Gastroesophageal sphincter (tissue), 4 donors: ENCODE measurements at regions not wholly inside any gene's neighbourhood (a gene's known extent, or its start where the extent isn't known, plus 50 kb on each side); places are given as distances from the start of the nearest gene placed in this dataset.

Experiments used
- ATAC-seq: fragments of 150-250 bp; one replicate; pipeline ENCODE4 v1.9.1; 2016; ENCODE audit warnings: mild to moderate bottlenecking, moderate library complexity
- H3K27ac ChIP-seq, 4 donors: fragments of 200-600 bp; sonication (generic) in 3 of 4; 1 replicate in 3 of 4; 2 replicates in 1 of 4; pipeline ENCODE4 v1.5.1; 2016 to 2019
- H3K27me3 ChIP-seq: fragments of 200-600 bp; sonication (generic); one replicate; pipeline ENCODE4 v1.5.1; 2019
- H3K36me3 ChIP-seq, 2 donors: fragments of 200-600 bp; sonication (generic); one replicate each; pipeline ENCODE4 v1.5.1; 2019; ENCODE audit warnings: control low read depth in 1 of 2
- H3K4me1 ChIP-seq, 3 donors: fragments of 200-600 bp; sonication (generic); 1 replicate in 2 of 3; 2 replicates in 1 of 3; pipeline ENCODE4 v1.5.1; 2016 to 2019; ENCODE audit warnings: control low read depth in 2 of 3
- H3K4me3 ChIP-seq, 2 donors: fragments of 200-600 bp; sonication (generic); one replicate each; pipeline ENCODE4 v1.5.1; 2019; ENCODE audit warnings: mild to moderate bottlenecking in 1 of 2, moderate library complexity in 1 of 2
- H3K9me3 ChIP-seq, 3 donors: fragments of 200-600 bp; sonication (generic); one replicate each; pipeline ENCODE4 v1.5.1; 2017 to 2019; ENCODE audit warnings: control low read depth in 2 of 3
- EP300 ChIP-seq: sonication (generic); formaldehyde crosslinking; IDR thresholded peaks from one replicate; pipeline ENCODE4 v1.6.1; 2017; ENCODE audit warnings: antibody characterized with exemption, mild to moderate bottlenecking
- POLR2A ChIP-seq, 2 donors: fragments of 450-650 bp; IDR thresholded peaks; one replicate each; pipeline ENCODE4 v1.6.1; 2017; ENCODE audit warnings: antibody characterized with exemption in 2 of 2, mild to moderate bottlenecking in 2 of 2, moderate library complexity in 1 of 2
- POLR2AphosphoS5 ChIP-seq: sonication (generic); formaldehyde crosslinking; IDR thresholded peaks from one replicate; pipeline ENCODE4 v1.6.1; 2017; ENCODE audit warnings: antibody characterized with exemption
- WGBS, 2 donors: methylation state at CpG; one replicate each; pipeline ENCODE4 v1.1.5; 2018; ENCODE audit warnings: low coverage in 1 of 2; 5-methylcytosine and 5-hydroxymethylcytosine counted together
- TF ChIP-seq, protein P1 (sequence below), 4 experiments: fragments of 200-600 bp in 2 of 4; fragments of 450-650 bp in 2 of 4; sonication (generic) in 1 of 4; IDR thresholded peaks; one replicate each; pipeline ENCODE4 v1.5.1; 2017 to 2019; ENCODE audit warnings: antibody characterized with exemption in 4 of 4, mild to moderate bottlenecking in 2 of 4, moderate library complexity in 2 of 4

DNA sequence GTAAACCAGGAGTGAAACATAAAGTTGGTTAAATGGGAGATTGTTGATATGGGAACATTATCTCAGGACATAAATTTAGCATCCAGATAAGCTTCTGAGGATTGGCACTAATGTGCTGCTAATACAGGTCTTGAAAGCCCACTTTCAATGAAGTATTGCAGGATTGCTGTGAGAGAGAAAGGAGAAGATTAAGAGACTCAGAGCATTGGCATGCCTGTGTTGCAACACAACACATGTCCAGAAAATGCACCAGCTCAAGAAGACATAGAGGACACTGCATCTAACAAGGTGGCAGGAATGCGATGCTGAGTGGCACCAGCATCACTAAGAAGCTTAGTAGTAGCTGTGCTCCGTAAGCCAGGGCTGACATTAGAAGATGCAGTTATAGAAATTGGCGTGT is 728.9 kb downstream of the SUCLG1 start:
- H3K4me1 ChIP-seq, result no peaks in the 10 kb centered on the region

DNA sequence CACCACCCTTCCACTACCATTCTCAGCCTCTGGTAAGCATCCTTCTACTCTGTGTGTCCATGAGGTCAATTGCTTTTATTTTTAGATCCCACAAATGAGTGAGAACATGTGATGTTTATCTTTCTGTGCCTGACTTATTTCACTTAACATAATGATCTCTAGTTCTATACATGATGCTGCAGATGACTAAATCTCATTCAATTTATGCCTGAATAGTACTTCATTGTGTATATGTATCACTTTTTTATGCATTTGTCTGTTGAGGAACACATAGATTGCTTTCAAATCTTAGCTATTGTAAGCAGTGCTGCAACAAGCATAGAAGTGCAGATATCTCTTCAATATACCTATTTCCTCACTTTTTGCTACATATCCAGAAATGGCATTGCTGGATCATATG is 733.3 kb downstream of the SUCLG1 start:
- no peaks in the 10 kb centered on the region for H3K9me3 ChIP-seq
- no peak overlapping the region for H3K4me3 ChIP-seq
- H3K27me3 ChIP-seq, result no peaks in the 10 kb centered on the region
- H3K27ac ChIP-seq, result no peak overlapping the region
- H3K4me1 ChIP-seq, result no peaks in the 10 kb centered on the region
- TF ChIP-seq POLR2AphosphoS5 (no peak), POLR2A (IDR thresholded peaks at IDR 0.05) (no peak), EP300 (no peak)
- TF ChIP-seq, protein P1, sequence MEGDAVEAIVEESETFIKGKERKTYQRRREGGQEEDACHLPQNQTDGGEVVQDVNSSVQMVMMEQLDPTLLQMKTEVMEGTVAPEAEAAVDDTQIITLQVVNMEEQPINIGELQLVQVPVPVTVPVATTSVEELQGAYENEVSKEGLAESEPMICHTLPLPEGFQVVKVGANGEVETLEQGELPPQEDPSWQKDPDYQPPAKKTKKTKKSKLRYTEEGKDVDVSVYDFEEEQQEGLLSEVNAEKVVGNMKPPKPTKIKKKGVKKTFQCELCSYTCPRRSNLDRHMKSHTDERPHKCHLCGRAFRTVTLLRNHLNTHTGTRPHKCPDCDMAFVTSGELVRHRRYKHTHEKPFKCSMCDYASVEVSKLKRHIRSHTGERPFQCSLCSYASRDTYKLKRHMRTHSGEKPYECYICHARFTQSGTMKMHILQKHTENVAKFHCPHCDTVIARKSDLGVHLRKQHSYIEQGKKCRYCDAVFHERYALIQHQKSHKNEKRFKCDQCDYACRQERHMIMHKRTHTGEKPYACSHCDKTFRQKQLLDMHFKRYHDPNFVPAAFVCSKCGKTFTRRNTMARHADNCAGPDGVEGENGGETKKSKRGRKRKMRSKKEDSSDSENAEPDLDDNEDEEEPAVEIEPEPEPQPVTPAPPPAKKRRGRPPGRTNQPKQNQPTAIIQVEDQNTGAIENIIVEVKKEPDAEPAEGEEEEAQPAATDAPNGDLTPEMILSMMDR (IDR thresholded peaks at IDR 0.05), result no peak
- no peaks in the 10 kb centered on the region for H3K36me3 ChIP-seq
- no peak for ATAC-seq

More for the DNA sequence above, 728.9 kb downstream of the SUCLG1 start:
- no peak overlapping the region for H3K4me3 ChIP-seq
- no peaks in the 10 kb centered on the region for H3K9me3 ChIP-seq
- TF ChIP-seq POLR2A (IDR thresholded peaks at IDR 0.05) (no peak), POLR2AphosphoS5 (no peak), EP300 (no peak)
- TF ChIP-seq, protein P1 (IDR thresholded peaks at IDR 0.05), result no peak
- H3K27me3 ChIP-seq, result no peaks in the 10 kb centered on the region
- WGBS, 2 donors, result 75 to 79% methylated on average over 3 of the region's 3 CpGs
- no peaks in the 10 kb centered on the region for H3K36me3 ChIP-seq
- H3K27ac ChIP-seq, result no peak overlapping the region
- ATAC-seq, result no peak

DNA sequence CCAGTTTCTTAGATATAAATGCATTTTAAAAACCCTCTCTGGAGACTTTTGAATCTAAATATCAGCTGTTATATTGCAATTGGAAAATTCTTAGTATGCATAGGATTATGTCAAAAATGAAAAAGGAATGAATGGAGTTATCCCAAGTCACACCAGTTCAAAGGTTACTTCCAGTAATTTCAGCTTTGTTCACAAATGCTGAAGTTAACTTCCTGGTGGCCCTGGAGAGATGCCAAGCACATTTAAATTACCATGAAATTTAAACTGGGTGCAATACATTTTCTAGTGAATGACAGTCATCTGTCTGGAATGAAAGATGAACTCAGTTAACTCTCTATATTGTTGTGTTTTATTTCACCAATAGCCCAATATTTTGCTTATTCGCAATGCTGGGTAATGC is 753.9 kb downstream of the SUCLG1 start:
- 89 to 94% methylated on average over 1 of the region's 1 CpG for WGBS, 2 donors
- Histone ChIP-seq H3K27ac (no peak overlapping the region), H3K4me3 (no peak overlapping the region), H3K36me3 (no peaks in the 10 kb centered on the region), H3K4me1 (no peaks in the 10 kb centered on the region), H3K27me3 (no peaks in the 10 kb centered on the region), H3K9me3 (no peaks in the 10 kb centered on the region)
- no peak for ATAC-seq
- TF ChIP-seq EP300 (no peak), POLR2A (IDR thresholded peaks at IDR 0.05) (no peak), POLR2AphosphoS5 (no peak)
- TF ChIP-seq, protein P1 (IDR thresholded peaks at IDR 0.05), result no peak

DNA sequence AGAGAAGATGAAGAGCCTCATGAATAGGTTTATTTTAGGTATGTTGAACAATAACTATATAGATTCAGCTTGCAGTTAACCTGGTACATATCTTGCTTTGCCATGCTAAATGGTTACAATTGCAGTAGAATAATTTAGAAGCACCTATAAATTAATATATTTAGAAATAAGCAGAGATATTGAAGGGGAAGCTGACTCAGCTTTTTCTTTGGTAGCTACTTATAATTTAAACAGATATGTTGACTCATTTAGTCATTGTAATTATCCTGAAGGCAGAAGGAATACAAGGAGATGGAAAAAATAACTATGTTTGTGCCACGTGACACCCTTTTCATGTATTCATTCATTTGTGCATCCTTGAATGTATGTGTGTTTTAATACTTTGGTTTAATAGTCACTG is 755.5 kb downstream of the SUCLG1 start:
- Histone ChIP-seq H3K27ac (no peak overlapping the region), H3K4me1 (no peaks in the 10 kb centered on the region), H3K4me3 (no peak overlapping the region), H3K27me3 (no peaks in the 10 kb centered on the region), H3K9me3 (no peaks in the 10 kb centered on the region), H3K36me3 (no peaks in the 10 kb centered on the region)
- 75 to 93% methylated on average over 1 of the region's 1 CpG for WGBS, 2 donors
- TF ChIP-seq POLR2AphosphoS5, result no peak
- TF ChIP-seq, protein P1 (IDR thresholded peaks at IDR 0.05), result no peak
- no peak for TF ChIP-seq POLR2A (IDR thresholded peaks at IDR 0.05)
- no peak for TF ChIP-seq EP300
- ATAC-seq, result no peak

DNA sequence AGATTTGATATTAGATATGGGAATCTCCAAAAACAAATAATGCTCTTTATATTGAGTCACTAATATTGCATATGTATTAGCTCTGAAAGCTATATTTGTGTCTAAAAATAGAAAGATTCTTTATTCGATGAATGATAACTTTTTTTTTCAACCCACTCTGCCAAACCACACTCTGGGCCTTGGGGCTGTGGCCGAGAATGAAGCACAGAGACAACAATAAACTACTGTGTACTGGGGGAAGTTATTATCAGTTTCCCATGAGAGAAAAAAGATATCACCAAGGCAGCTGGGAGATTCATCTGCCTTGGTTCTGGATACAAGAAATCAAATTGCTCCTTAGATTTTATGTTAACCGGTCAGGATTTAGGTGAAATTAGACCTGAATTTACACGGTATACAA is 762.2 kb downstream of the SUCLG1 start:
- no peak for ATAC-seq
- 64 to 67% methylated on average over 4 of the region's 4 CpGs for WGBS, 2 donors

More for the DNA sequence above, 762.2 kb downstream of the SUCLG1 start:
- Histone ChIP-seq H3K4me1 (no peaks in the 10 kb centered on the region), H3K27ac (no peak overlapping the region), H3K36me3 (no peaks in the 10 kb centered on the region), H3K27me3 (no peaks in the 10 kb centered on the region), H3K9me3 (no peaks in the 10 kb centered on the region), H3K4me3 (no peak overlapping the region)
- TF ChIP-seq, protein P1 (IDR thresholded peaks at IDR 0.05), result no peak
- no peak for TF ChIP-seq POLR2AphosphoS5
- TF ChIP-seq POLR2A (IDR thresholded peaks at IDR 0.05), result no peak
- TF ChIP-seq EP300, result no peak
